Ascending aorta (tissue), 2 donors: ENCODE measurements at regions not wholly inside any gene's neighbourhood (a gene's known extent, or its start where the extent isn't known, plus 50 kb on each side); places are given as distances from the start of the nearest gene placed in this dataset.

Experiments used
- DNase-seq, 2 donors: peaks; one replicate each; pipeline ENCODE4 v3.0.0-alpha.2; 2019; ENCODE audit warnings: low spot score in 2 of 2
- H3K27ac ChIP-seq, 2 donors: fragments of 200-600 bp; sonication (generic); one replicate each; pipeline ENCODE4 v1.5.1; 2016 to 2017; ENCODE audit warnings: mild to moderate bottlenecking in 1 of 2
- H3K27me3 ChIP-seq: fragments of 200-600 bp; sonication (generic); one replicate; pipeline ENCODE4 v1.5.1; 2017
- H3K36me3 ChIP-seq, 2 donors: fragments of 200-600 bp; sonication (generic); one replicate each; pipeline ENCODE4 v1.5.1; 2016
- H3K4me1 ChIP-seq, 2 donors: fragments of 200-600 bp; sonication (generic); one replicate each; pipeline ENCODE4 v1.5.1; 2016 to 2017; ENCODE audit warnings: mild to moderate bottlenecking in 1 of 2
- H3K4me3 ChIP-seq, 2 donors: fragments of 200-600 bp; sonication (generic); one replicate each; pipeline ENCODE4 v1.5.1; 2016 to 2017; ENCODE audit warnings: mild to moderate bottlenecking in 1 of 2
- H3K9me3 ChIP-seq, 2 donors: fragments of 200-600 bp; sonication (generic); one replicate each; pipeline ENCODE4 v1.5.1; 2016
- intact Hi-C: fragments of 100-400 bp; cut with DNase I; formaldehyde crosslinking; loops from one replicate; pipeline ENCODE4 v1.15.1; 2023
- TF ChIP-seq, protein P1 (sequence below), 3 experiments: fragments of 200-600 bp in 2 of 3; fragments of 450-650 bp in 1 of 3; sonication (generic) in 2 of 3; IDR thresholded peaks; one replicate each; pipeline ENCODE4 v1.5.1; 2016 to 2019; ENCODE audit warnings: antibody characterized with exemption in 3 of 3, mild to moderate bottlenecking in 1 of 3, moderate library complexity in 1 of 3

DNA sequence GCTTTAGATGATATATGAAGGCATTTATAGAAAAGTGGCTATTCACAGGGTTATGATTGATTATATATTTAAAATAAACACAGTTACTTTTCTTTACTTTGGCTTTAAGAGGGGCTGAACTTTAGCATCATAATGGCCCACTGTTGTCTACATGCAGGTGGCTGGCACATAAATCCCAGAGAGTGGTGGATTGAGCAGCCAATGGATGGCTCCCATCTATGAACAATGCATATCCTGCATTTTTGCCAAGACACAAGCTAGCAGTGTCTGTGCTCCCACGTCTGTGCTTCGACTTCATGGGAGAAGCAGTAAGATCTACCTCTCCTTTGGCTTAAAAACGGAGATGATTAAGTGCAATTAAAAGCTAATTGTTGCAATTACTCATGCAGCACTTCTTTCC lies 373.2 kb upstream of the CDH11 start:
- TF ChIP-seq, protein P1, sequence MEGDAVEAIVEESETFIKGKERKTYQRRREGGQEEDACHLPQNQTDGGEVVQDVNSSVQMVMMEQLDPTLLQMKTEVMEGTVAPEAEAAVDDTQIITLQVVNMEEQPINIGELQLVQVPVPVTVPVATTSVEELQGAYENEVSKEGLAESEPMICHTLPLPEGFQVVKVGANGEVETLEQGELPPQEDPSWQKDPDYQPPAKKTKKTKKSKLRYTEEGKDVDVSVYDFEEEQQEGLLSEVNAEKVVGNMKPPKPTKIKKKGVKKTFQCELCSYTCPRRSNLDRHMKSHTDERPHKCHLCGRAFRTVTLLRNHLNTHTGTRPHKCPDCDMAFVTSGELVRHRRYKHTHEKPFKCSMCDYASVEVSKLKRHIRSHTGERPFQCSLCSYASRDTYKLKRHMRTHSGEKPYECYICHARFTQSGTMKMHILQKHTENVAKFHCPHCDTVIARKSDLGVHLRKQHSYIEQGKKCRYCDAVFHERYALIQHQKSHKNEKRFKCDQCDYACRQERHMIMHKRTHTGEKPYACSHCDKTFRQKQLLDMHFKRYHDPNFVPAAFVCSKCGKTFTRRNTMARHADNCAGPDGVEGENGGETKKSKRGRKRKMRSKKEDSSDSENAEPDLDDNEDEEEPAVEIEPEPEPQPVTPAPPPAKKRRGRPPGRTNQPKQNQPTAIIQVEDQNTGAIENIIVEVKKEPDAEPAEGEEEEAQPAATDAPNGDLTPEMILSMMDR (IDR thresholded peaks at IDR 0.05): no peak
- no peak overlapping the region for H3K27ac ChIP-seq
- no peaks in the 10 kb centered on the region for H3K4me1 ChIP-seq
- H3K9me3 ChIP-seq: no peaks in the 10 kb centered on the region
- intact Hi-C loops: no loop called here
- H3K27me3 ChIP-seq: no peaks in the 10 kb centered on the region
- H3K4me3 ChIP-seq: no peak overlapping the region
- no peaks in the 10 kb centered on the region for H3K36me3 ChIP-seq
- no peak for DNase-seq

DNA sequence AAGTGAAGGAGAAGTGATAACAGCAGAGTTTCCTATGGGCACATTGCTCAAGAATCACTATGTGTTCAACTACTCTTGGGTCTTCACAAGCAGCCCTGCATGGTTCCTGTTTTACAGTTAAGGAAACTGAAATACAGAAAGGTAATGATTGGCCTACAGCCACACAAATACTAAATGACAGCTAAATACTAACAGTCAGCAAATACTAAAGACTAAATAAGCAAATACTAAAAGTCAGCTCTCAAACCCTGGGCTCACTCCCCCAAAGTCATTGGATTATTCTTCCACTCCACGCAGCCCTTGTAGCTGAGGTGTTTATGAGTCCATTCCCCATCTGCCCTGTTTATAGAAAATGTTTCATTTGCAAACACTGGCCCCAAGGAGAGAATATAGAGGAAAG lies 372.7 kb upstream of the CDH11 start:
- H3K27me3 ChIP-seq: no peaks in the 10 kb centered on the region

DNA sequence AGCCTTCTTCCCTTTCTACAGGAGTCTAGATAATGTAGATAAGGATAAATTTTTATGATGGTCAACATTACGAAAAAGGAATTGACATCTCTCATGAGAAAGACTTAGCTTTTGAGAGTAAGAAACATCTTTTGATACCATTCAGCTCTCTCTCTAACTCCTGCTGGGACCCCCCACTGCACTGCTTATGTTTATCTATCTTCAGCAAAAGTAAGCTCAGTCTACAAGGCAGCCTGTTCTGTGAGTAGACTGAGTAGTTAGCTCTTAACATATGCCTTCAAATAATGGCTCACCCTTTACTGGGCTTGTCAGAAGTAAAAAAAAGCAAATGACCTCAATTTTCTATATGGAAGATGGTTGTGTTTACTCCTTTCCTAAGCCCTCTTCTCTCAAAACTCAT lies 372.2 kb upstream of the CDH11 start:
- Histone ChIP-seq H3K27ac (no peak overlapping the region), H3K36me3 (no peaks in the 10 kb centered on the region), H3K4me3 (no peak overlapping the region), H3K9me3 (no peaks in the 10 kb centered on the region), H3K27me3 (no peaks in the 10 kb centered on the region), H3K4me1 (no peaks in the 10 kb centered on the region)
- DNase-seq: no peak
- intact Hi-C loops: no loop called here
- TF ChIP-seq, protein P1 (IDR thresholded peaks at IDR 0.05): no peak

More for the DNA sequence above, 372.7 kb upstream of the CDH11 start:
- no peaks in the 10 kb centered on the region for H3K4me1 ChIP-seq
- TF ChIP-seq, protein P1 (IDR thresholded peaks at IDR 0.05): no peak
- H3K9me3 ChIP-seq: no peaks in the 10 kb centered on the region
- H3K27ac ChIP-seq: no peak overlapping the region
- no peaks in the 10 kb centered on the region for H3K36me3 ChIP-seq
- no peak overlapping the region for H3K4me3 ChIP-seq
- DNase-seq: no peak
- intact Hi-C loops: no loop called here

DNA sequence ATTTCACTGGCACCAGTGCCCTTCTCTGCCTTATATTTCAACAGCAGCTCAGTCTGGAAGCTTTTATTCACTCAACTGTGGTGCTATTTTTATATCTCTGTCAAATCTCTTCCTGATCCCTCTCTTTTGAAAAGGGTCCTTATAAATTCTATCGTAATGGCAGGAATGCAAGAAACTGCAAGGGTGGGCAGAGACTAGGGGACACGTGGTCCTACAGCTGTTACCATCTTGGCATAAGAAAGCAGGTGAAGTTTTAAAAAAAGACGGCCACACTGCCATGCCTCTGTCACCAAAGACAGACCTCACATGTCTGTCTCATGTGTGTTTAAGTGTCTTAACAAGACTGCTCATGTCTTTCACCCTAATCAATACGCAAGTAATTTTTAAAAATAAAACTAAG lies 368.4 kb upstream of the CDH11 start:
- no peak overlapping the region for H3K27ac ChIP-seq
- intact Hi-C loops: no loop called here
- no peaks in the 10 kb centered on the region for H3K9me3 ChIP-seq
- no peak for DNase-seq
- no peak overlapping the region for H3K4me3 ChIP-seq
- H3K27me3 ChIP-seq: no peaks in the 10 kb centered on the region
- no peaks in the 10 kb centered on the region for H3K4me1 ChIP-seq
- TF ChIP-seq, protein P1 (IDR thresholded peaks at IDR 0.05): no peak
- no peaks in the 10 kb centered on the region for H3K36me3 ChIP-seq

DNA sequence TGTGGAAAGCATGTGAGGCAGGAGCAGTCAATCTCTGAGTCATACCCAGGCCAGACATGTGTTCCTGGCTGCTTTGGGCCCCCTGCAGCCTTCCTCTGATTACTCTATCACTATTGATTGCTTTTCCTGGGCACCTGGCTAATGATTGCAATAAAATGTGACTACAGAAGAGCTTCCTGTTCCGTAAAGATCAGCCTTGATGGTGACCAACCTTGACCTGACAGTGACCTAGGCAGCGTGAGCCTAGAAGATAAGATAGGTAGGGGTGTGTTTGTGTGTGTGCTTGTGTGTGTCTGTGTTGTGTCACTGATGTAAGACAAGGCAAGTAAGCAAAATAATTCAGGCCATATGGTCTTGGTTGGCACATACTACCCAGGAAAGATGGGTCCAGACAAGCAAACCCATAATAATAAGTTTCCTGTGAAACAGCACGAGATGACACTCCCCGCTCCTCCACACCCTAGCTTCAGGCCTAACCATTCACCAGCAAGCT lies 367.7 kb upstream of the CDH11 start:
- Histone ChIP-seq H3K9me3 (no peaks in the 10 kb centered on the region), H3K36me3 (no peaks in the 10 kb centered on the region), H3K4me1 (no peaks in the 10 kb centered on the region), H3K27ac (no peak overlapping the region), H3K4me3 (no peak overlapping the region), H3K27me3 (no peaks in the 10 kb centered on the region)
- TF ChIP-seq, protein P1 (IDR thresholded peaks at IDR 0.05): no peak
- intact Hi-C loops: no loop called here
- no peak for DNase-seq

DNA sequence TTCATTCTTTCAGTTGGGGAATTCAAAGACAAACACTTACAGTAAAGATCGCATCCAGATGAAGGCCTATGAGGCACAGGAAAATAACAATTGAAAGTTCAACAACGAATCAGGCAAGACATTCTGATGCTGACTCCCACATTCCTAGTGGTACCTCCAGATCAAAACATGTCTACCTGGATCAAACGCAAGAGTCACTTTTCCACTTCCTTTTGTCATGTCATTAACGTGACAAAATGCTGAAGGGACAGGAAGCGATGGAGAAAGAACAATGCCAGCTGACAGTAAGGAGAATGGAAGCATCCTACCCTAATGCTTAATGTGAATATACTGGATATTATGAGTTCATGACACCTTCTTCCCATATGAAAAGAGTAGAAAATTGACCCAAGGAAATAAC lies 365.4 kb upstream of the CDH11 start:
- Histone ChIP-seq H3K4me3 (no peak overlapping the region), H3K4me1 (no peaks in the 10 kb centered on the region), H3K36me3 (no peaks in the 10 kb centered on the region), H3K9me3 (no peaks in the 10 kb centered on the region), H3K27ac (no peak overlapping the region), H3K27me3 (no peaks in the 10 kb centered on the region)
- TF ChIP-seq, protein P1 (IDR thresholded peaks at IDR 0.05): no peak
- intact Hi-C loops: no loop called here
- no peak for DNase-seq
